NCI-H146 treated with DMSO at 0.1 percent for 48 hours (cell line): ENCODE measurements at regions not wholly inside any gene's neighbourhood (a gene's known extent, or its start where the extent isn't known, plus 50 kb on each side); places are given as distances from the start of the nearest gene placed in this dataset.

Experiments used
- DNase-seq: peaks from one replicate; lab custom pipeline; 2025; ENCODE audit not compliant: unreplicated experiment; lab: John Stamatoyannopoulos, UW

DNA sequence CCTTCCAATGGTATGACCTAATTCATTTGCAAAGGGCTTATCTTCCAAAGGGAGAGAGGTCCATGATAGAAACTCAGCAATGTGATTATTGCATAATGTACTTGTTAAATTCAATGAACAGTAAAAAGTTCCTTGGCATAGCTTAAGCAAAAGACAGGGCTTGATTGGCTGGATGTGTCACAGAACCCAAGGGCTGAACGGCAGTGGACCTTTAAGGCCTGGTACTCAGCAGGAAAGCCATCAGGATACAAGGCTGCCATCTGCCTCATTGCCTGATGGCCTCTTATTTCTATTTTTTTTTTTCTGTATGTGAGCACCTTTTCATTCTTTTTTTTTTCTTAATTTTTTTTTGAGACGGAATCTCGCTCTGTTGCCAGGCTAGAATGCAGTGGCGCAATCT lies 208.9 kb upstream of the WSCD1 start:
- DNase-seq = no peak

DNA sequence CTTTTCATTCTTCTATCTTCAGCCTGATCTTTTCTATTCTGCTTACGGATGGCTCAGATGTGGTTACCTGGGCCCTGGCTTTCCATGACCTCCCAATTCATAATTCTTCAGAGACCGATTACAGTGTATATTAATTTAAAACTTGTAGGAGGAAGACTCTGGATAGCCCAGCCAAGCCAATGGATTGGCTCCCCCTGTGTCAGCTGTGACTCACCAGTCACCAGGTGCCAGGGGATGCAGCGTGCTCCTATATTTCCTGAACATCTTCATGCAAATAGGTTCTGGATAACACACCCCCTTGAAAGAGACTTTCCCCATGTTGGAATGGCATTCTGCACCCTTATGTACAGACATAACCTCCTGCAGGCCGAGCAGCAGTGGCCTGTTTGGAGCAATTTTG lies 208.3 kb upstream of the WSCD1 start:
- no peak for DNase-seq

DNA sequence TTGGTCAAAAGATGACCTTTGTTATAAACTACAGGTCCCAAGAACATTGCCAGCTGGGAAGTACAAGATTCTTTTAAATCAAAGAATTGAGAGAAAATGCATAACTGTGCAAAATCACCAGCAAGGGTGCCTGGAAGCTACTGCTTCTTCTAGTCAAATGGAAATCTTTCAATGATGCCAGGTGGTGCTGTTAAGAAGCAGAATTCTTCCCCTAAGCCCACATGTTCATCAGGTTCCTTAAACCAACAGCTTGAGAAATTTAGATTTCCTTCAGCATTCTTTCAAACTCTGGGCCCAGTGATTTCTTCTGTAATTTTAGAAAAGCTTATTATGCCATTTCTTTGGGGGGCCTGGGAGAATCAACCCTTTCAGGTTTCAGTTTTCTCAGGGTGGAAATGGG lies 207.8 kb upstream of the WSCD1 start:
- no peak for DNase-seq

DNA sequence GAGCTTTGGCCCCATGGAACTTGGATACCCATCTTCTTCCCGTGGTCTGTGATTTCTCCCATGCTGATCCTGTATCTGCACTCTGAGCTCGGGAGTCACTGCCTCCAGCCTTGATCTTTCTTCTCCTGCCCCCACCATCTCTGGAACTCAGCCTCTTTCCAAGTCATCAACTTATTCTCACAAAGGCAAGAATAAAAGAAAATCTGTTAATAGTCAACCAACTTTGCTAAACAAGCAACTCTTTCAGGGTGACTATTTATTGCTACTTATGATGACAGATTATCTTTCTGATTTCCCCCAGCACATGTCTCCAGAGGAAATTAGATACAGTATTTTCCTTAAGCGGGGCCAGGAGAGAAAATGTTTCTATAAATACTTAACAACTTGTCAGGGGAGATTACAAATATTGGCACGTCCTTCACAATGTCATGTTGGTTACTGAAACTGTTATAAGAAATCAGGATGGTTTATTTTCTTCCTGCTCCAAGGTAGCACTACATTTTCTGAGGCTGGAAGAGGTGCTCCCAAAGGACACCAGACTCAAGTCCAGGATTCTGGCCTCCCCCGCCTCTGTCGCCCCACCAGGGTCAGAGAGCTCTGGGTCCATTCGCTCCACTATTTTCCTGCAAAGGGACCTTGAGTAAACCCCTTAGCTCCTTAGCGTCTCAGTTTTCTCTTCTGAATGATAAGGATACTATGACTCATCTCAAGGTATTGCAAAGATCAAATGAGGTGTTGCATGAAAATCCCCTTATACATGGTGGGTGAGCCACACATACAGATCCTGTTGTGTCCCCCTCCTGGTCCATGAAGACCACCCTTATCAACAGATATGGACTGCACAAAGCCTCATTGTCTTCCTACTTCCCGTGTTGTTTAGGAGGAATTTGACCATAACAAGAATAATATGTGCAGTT lies 205.2 kb upstream of the WSCD1 start:
- DNase-seq = no peak

DNA sequence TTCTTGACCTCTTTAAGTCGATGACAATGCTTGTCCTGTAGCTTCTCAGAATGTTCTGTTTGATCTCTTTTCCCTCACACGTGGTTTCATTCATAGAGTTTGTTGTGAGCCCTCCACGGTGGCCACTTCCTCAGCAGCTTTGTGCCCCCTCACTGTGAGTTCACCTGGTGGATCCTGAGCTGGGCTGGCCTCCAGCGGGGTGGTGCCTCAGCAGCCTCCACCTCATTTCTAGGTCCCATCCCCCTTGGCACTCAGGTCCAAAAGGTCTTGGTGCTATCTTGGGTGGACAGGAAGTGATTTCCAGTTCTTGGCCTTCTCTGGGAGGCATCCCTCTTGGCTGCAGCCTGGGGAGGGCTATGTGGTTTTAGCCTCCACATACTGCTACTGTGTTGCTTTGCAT lies 203.2 kb upstream of the WSCD1 start:
- DNase-seq = no peak

DNA sequence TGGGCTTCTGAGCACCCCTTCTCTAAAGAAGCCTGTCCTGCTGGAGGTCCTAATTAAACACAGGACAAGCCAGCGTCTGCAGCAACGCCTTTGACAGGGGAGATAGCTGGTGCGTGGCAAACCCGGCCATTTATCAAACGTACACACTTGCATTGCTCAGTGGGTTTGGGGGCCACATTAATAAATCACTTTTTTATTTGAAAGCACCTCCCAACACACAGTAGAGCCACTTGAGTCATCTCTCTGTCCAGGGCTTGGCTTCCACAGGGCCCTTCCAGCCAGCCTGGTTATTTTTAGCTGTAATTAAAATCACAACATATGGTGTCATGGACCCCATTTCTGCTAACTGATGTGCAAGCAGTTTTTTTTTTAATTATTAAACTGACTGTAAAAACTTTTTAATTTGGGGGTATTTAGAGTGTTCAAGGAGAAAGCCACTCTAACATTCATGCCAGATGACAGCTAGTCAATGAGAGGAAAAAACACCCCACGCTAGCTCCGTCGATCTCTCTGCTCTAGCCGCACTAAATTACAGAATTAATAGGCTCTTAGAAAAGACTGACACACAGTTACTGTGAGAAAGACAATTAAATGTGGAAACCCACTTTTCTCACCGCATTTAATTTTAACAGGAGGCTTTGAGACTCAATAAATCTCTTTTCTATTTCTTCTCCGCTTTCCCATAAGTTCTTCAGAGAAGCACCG lies 201.0 kb upstream of the WSCD1 start:
- DNase-seq = no peak

DNA sequence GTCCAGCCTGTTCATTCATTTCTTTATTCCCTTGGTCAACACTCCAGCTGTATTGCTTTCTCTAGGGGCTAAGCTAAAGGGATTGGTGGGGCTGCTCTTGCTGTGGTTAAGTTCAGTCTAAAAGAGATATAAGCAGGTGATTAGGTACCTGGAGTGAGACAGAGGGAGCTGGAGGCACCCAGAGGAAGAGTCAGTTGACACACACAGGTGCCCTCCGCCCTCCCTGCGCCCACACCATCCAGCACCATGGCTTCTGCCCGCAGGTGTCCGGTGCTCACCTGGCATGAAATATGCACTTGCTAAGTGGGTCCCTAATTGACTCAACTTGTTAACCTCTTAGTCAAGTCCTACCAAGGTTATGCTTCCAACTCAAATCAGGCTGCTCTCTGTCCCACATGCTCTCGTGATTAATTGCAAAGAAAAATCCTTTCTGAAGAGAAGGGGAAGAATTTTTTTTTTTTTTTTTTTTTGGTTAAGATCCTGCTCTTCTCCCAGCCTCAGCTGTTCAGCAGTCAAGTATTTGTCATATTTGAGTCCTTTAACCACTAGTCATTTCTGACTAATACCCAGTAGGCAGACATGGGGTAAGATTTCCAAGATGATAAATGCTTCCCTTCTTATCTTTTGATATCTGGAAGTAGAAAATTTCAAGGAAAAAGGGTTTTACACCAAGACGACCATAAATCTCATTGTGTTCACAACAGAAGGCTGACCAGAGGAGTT lies 199.8 kb upstream of the WSCD1 start:
- DNase-seq = no peak

DNA sequence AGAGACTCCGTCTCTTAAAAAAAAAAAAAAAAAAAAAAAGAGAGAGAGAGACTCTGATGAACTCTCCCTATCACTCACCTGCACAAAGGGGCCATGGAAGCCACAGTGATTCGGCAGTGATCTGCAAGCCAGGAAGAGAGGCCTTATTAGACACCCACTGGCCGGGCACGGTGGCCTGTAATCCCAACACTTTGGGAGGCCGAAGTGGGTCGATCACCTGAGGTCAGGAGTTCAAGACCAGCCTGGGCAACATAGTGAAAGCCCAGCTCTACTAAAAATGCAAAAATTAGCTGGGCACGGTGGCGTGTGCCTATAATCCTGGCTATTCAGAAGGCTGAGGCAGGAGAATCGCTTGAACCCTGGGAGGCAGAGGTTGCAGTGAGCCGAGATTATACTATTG lies 198.5 kb upstream of the WSCD1 start:
- no peak for DNase-seq

DNA sequence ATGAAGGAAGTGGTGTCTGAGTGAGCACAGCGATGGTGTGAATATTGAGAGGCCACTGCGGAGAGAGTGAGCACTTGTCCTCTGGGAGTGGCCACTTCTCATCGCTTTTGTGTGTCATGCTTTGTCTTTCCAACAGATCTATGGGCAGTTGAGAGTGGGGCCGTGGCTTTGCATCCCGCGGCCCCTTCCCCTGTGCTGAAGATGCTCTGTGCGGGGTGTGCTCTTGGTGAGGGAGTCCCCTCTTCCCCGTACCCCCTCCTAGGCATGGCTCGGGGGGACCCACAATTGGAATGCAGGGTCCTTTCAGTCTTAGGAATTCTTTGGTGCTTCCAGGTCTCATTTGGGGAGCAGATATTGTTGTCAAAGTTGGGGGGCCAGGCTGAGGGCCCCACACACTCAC lies 197.3 kb upstream of the WSCD1 start:
- DNase-seq = no peak

DNA sequence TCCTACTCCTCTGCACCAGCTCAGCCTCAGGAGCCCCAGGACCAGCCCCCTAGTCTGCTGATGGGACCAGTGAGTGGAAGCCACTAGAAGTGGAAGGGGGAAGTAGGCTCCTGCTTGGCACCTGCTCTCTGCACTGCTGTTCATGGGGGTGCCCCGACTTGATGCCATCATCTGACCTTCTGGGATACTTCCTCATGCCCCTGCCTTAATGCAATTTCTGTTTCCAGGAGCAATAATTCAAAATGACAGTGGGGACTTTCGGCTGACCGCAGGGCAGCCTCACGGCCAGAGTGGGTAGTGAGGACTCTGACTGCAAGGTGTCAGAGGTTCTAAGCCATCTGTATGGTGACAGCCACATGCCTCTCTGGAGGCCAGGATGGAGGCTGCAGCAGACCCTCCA lies 196.4 kb upstream of the WSCD1 start:
- no peak for DNase-seq

DNA sequence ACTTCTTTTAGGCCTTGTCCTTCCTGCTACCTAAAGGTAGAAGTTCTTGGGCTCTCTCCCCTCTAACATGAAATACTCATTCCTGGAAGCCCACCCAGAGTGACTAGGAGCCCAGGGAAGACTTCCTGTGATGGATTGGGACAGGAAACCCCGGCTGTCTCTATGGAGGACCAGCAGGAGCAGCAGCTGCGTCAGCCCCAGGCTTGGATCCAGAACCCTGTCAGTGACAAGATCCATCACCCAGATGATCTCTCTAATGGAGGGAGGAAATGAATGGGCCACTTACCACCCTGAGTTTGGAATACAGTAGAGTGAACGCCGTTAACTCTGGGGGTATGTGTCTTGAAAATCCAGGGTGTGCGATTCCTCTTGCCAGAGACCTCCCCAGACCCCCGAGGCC lies 195.7 kb upstream of the WSCD1 start:
- DNase-seq = no peak

DNA sequence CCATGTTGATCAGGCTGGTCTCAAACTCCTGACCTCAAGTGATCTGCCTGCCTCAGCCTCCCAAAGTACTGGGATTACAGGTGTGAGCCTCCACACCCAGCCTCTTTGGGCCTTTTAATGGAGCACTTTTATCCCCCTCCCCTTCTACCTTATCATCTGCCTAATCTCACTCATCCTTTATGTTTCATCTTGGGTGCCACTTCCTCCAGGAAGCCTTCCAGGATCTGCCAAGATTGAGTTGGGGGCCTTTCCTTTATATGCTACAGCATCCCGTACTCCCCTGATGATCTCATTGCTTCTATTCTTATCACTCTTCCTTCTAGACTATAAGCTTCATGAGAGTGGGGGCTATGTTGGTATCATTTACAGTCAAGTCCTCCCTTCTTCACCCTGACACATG lies 192.8 kb upstream of the WSCD1 start:
- no peak for DNase-seq

DNA sequence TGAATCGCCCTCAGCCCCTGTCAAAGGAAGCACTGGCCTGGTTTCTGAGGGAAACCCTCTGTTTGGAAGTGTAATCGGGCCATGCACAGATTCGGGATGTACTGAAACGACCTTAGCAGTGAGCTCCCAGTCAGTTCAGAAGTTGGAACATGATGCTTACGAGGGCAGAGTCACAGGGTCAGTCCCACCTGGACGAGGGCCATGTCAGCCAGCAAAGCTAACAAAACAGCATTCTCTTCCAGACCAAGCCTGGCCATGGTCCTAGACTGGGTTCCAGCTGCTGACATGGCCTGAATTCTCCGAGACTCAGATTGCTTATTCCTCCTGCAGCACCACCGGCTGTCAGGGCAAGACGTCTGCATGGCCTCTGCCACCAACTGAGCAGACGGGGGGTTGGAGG lies 192.2 kb upstream of the WSCD1 start:
- no peak for DNase-seq

DNA sequence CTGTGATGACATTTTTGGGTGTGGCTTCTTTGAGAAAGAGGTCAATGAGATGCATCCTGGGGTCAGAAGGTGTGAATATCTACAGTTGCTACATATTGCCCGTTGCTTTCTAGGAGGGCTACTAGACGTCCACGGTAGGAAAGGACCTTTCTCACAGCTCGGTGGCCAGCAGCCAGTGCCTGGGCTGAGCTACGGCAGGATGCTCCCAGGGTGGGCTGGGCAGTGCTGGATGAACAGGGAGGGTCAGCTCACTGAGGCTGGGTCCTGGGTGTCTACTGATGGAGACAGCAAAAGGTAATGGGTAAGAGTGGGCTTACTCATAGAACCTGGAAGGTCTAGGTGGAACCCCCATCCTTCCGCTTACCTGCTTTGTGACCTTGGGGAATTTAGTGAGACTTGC lies 188.3 kb upstream of the WSCD1 start:
- no peak for DNase-seq

DNA sequence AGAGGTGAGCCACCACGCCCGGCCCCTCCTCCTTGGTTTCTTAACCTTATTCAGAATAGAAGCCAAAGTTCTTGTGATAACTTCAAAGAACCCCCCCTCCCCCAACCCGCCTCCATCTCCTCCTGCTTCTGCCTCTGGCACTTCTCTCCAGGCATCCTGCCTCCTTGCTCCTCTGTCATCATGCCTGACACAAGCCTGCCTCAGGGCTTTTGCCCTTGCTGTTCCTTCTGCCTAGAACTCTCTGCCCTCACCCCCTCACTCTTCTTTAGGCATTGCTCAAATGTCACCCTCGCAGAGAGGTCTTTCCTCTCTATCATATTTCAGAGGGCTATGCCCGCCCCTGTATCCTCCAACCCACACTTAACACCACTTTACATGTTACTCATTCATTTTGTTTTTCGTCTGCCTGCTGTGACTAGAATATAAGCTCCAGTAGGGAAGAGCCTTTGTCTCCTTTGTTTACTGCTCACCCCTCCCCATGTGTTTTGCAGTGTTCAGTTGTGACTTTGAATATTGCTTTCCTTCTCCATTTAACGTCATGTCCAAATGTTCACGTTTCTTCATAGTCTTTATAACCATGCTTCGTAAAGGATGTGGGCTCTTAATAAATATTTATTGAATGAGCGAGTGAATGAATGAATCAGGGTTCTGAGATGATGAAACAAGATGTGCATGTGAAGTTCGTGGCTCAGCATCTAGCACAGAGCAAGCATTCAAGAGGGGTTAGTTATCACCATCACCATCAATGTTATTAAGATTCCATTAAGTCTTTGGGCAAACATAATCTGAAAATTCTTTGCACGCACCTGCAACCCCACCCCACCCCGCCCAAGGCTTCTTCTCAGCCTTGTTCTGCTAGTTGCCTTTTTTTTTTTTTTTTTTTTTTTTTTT lies 186.2 kb upstream of the WSCD1 start:
- DNase-seq = no peak

DNA sequence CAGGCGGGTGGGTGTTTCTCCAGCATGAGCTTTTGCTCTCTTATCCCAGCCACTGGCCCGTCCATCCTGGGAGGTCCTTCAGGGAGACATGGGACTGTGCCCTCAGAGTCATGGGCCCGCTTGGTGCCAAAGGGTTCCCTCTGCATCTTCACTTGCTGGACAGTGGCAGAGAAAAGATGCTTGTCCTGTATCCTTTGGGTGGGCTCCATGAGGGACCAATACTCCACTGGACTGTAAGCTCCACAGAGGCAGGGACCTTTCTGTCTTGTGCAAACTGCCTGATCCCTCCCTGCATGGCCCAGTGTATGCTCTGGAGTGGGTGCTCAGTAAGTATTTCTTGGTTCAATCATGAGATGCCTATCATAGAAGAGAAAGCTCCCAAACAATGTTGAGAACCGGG lies 184.8 kb upstream of the WSCD1 start:
- no peak for DNase-seq

DNA sequence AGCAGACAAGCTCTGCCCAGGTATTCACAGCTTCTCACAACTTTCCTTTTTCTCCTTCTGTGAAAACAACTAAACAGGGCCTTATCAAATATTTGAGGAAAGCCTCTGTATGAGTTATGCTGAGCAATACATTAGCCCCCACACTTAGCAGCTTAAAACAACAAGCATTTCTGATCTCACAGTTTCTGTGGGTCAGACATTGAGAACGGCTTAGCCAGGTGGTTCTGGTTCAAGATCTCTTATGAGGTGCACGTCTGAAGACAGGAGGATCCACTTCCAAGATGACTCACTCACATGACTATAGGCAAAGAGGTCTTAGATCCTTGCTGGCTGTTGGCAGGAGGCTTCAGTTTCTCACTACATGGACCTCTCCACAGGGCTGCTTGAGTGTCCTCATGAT lies 181.4 kb upstream of the WSCD1 start:
- no peak for DNase-seq

DNA sequence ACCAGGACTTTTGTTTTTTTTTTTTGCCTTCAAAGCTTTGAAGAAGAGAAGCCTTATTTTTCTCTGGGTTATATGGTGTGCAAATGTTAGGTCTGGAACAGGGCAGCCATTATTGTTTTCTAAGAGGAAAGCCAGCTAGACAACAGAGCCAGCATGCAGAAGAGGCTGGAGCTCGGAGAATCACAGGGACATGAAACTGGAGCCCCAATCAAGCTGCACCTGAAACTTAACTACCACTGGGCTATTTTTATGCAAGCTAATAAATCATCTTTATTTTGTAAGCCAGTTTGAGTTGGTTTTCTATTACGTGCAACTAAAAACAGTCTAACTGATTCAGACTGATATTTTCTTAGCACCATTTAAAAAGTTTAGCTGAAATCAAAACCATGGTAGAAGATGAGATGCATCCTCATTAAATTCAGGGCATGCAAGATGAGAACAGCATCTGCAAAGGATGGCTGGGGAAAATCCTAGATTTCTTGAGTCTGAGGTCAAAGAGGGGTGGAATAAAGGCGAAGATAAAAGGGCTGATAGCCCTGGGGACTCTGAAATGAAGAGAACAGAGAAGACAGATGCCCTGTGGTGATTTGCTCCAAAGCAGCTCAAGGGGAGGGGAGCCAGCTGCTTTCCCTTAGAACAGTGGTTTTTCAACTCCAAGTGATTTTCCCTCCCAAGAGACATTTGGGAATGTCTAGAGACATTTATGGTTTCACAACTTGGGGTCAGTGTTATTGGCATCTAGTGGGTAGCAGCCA lies 177.1 kb upstream of the WSCD1 start:
- DNase-seq = no peak

DNA sequence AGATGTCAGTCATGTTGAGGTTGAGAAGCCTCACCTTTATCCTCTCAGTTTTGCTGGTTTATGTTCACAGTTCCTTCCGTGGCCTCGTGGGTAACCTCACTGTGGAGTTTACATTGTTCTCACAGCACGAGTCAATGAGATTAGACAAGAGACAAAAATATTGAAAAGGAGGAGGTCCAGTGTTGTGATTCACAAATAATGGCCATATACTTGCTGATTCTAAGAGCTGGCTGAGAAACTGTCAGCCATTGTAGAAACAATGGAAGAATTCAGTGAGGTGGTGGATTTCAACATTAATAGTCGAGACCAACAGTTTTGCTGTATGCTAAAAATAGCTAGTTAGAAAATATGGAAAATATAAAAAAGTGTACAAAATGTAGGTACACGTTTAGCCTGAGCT lies 176.4 kb upstream of the WSCD1 start:
- no peak for DNase-seq

DNA sequence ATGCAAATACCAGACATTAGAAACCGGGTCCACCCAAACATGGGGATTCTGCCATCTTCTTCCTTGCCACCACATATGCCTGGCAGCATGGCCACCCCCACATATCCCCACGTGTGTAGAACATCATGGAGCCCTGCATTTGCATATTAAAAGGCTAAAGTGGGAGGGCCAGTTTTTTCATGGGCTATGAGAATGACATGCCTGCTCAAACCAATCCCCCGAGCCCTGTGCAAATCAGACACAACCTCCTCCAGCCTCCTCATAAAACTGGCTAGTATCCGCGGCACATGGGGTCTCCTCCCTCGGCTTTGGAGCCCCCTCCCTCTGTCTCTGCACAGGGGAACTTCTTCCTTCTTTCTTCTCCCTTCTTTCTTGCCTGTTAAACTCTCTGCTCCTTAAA lies 174.9 kb upstream of the WSCD1 start:
- DNase-seq = no peak
